ENCODE measurements at regions not wholly inside any gene's neighbourhood (a gene's known extent, or its start where the extent isn't known, plus 50 kb on each side); places are given as distances from the start of the nearest gene placed in this dataset.

GRCh38 chr14:26873362-26873960 lies 275.6 kb upstream of the NOVA1 start:
- Histone ChIP-seq H3K9me2 (replicated peaks; ENCODE audit: control insufficient read depth, low read length) (no peaks in the 10 kb centered on the region), H4K20me1 (ENCODE audit: control insufficient read depth, insufficient read depth, low read depth, low read length) (no peaks in the 10 kb centered on the region), H3K4me1 (ENCODE audit: control insufficient read depth, low read length) (no peaks in the 10 kb centered on the region), H3K4me3 (ENCODE audit: low read length) (no peak overlapping the region), H3F3A (ENCODE audit: control insufficient read depth, insufficient read depth) (no peaks in the 10 kb centered on the region), H3K9me3 (ENCODE audit: control insufficient read depth, insufficient read depth, low read length) (no peaks in the 10 kb centered on the region; the same call in 1 of the 2 replicates), H3K4me2 (ENCODE audit: low read length) (no peak overlapping the region), H3K27ac (ENCODE audit: low read depth, low read length) (no peak overlapping the region), H3K79me2 (ENCODE audit: control insufficient read depth, low read length) (no peaks in the 10 kb centered on the region), H3K36me3 (ENCODE audit: control insufficient read depth, low read length) (no peaks in the 10 kb centered on the region), H3K27me3 (ENCODE audit: control insufficient read depth, low read length) (no peaks in the 10 kb centered on the region)
- no peak for TF ChIP-seq CTCF (IDR thresholded peaks at IDR 0.05; ENCODE audit: low read depth, low read length, poor library complexity, severe bottlenecking)
- TF ChIP-seq EZH2phosphoT487 (IDR thresholded peaks at IDR 0.05; ENCODE audit: borderline replicate concordance, low read length), result no peak

GRCh38 chr14:26887847-26888246 lies 290.0 kb upstream of the NOVA1 start:
- no peak overlapping the region for H3K27ac ChIP-seq (ENCODE audit: low read depth, low read length)
- TF ChIP-seq EZH2phosphoT487 (IDR thresholded peaks at IDR 0.05; ENCODE audit: borderline replicate concordance, low read length), result no peak
- no peak for TF ChIP-seq CTCF (IDR thresholded peaks at IDR 0.05; ENCODE audit: low read depth, low read length, poor library complexity, severe bottlenecking)

GRCh38 chr14:26888592-26888991 lies 290.8 kb upstream of the NOVA1 start:
- no peaks in the 10 kb centered on the region for H3K27me3 ChIP-seq (ENCODE audit: control insufficient read depth, low read length)
- H3K9me2 ChIP-seq (replicated peaks; ENCODE audit: control insufficient read depth, low read length), result no peaks in the 10 kb centered on the region
- H4K20me1 ChIP-seq (ENCODE audit: control insufficient read depth, insufficient read depth, low read depth, low read length), result no peaks in the 10 kb centered on the region
- H3K27ac ChIP-seq (ENCODE audit: low read depth, low read length), result no peak overlapping the region
- no peak overlapping the region for H3K4me2 ChIP-seq (ENCODE audit: low read length)
- no peak for TF ChIP-seq CTCF (IDR thresholded peaks at IDR 0.05; ENCODE audit: low read depth, low read length, poor library complexity, severe bottlenecking)
- no peak for TF ChIP-seq EZH2phosphoT487 (IDR thresholded peaks at IDR 0.05; ENCODE audit: borderline replicate concordance, low read length)
- H3K36me3 ChIP-seq (ENCODE audit: control insufficient read depth, low read length), result no peaks in the 10 kb centered on the region
- no peaks in the 10 kb centered on the region for H3K4me1 ChIP-seq (ENCODE audit: control insufficient read depth, low read length)
- no peaks in the 10 kb centered on the region for H3K79me2 ChIP-seq (ENCODE audit: control insufficient read depth, low read length)
- H3K4me3 ChIP-seq (ENCODE audit: low read length), result no peak overlapping the region
- peaks cover 11% of the 10 kb centered on the region; the same call in 1 of the 2 replicates for H3K9me3 ChIP-seq (ENCODE audit: control insufficient read depth, insufficient read depth, low read length)
- H3F3A ChIP-seq (ENCODE audit: control insufficient read depth, insufficient read depth), result no peaks in the 10 kb centered on the region

More at GRCh38 chr14:26887847-26888246, 290.0 kb upstream of the NOVA1 start:
- no peaks in the 10 kb centered on the region for H4K20me1 ChIP-seq (ENCODE audit: control insufficient read depth, insufficient read depth, low read depth, low read length)
- H3F3A ChIP-seq (ENCODE audit: control insufficient read depth, insufficient read depth), result no peaks in the 10 kb centered on the region
- H3K9me2 ChIP-seq (replicated peaks; ENCODE audit: control insufficient read depth, low read length), result no peaks in the 10 kb centered on the region
- no peak overlapping the region for H3K4me2 ChIP-seq (ENCODE audit: low read length)
- no peaks in the 10 kb centered on the region for H3K4me1 ChIP-seq (ENCODE audit: control insufficient read depth, low read length)
- H3K79me2 ChIP-seq (ENCODE audit: control insufficient read depth, low read length), result no peaks in the 10 kb centered on the region
- H3K36me3 ChIP-seq (ENCODE audit: control insufficient read depth, low read length), result no peaks in the 10 kb centered on the region
- no peaks in the 10 kb centered on the region for H3K27me3 ChIP-seq (ENCODE audit: control insufficient read depth, low read length)
- peaks cover 11% of the 10 kb centered on the region; the same call in 1 of the 2 replicates for H3K9me3 ChIP-seq (ENCODE audit: control insufficient read depth, insufficient read depth, low read length)
- H3K4me3 ChIP-seq (ENCODE audit: low read length), result no peak overlapping the region

All from DOHH2 (cell line).